Right atrium auricular region (tissue), 2 donors: ENCODE measurements at regions not wholly inside any gene's neighbourhood (a gene's known extent, or its start where the extent isn't known, plus 50 kb on each side); places are given as distances from the start of the nearest gene placed in this dataset.
"Not testable (repeated sequence)": the region's sequence is repeated elsewhere in the genome, so short reads cannot be mapped to it uniquely, and the experiment has no call there.

Source experiments
- DNase-seq: peaks from one replicate; pipeline ENCODE4 v3.0.0-alpha.2; 2019; ENCODE audit warnings: low spot score
- H3K27ac ChIP-seq, 2 donors: fragments of 200-600 bp; sonication (generic); 1 replicate in 1 of 2; 2 replicates in 1 of 2; pipeline ENCODE4 v1.5.1; 2016 to 2019
- H3K27me3 ChIP-seq, 2 donors: fragments of 200-600 bp; sonication (generic); one replicate each; pipeline versions ENCODE4 v1.5.1 to v1.6.0; 2017 to 2019
- H3K36me3 ChIP-seq: fragments of 200-600 bp; sonication (generic); one replicate; pipeline ENCODE4 v1.5.1; 2016
- H3K4me1 ChIP-seq, 2 donors: fragments of 200-600 bp; sonication (generic); one replicate each; pipeline versions ENCODE4 v1.5.1 to v1.6.0; 2017 to 2019
- H3K4me3 ChIP-seq, 2 donors: fragments of 200-600 bp; sonication (generic); 1 replicate in 1 of 2; 2 replicates in 1 of 2; pipeline ENCODE4 v1.5.1; 2017 to 2019; ENCODE audit warnings: mild to moderate bottlenecking in 1 of 2, moderate library complexity in 1 of 2
- H3K9me3 ChIP-seq, 2 donors: fragments of 200-600 bp; sonication (generic); one replicate each; pipeline ENCODE4 v1.5.1; 2019
- CTCF ChIP-seq, 2 donors: fragments of 200-600 bp; sonication (generic); IDR thresholded peaks; one replicate each; pipeline ENCODE4 v1.5.1; 2019; ENCODE audit warnings: antibody characterized with exemption in 2 of 2

GRCh38 chr1:30001011-30001731 is 722.2 kb downstream of the MATN1 start:
- DNase-seq, result no peak

GRCh38 chr1:30000266-30000665 is 723.1 kb downstream of the MATN1 start:
- no peaks in the 10 kb centered on the region for H3K9me3 ChIP-seq
- H3K36me3 ChIP-seq, result no peaks in the 10 kb centered on the region
- TF ChIP-seq CTCF (IDR thresholded peaks at IDR 0.05), result no peak
- no peak overlapping the region for H3K4me3 ChIP-seq
- no peak for DNase-seq
- H3K27me3 ChIP-seq, result no peaks in the 10 kb centered on the region
- H3K4me1 ChIP-seq, result no peaks in the 10 kb centered on the region
- no peak overlapping the region for H3K27ac ChIP-seq

More at GRCh38 chr1:30001011-30001731, 722.2 kb downstream of the MATN1 start:
- no peak for TF ChIP-seq CTCF (IDR thresholded peaks at IDR 0.05)
- Histone ChIP-seq H3K4me1 (no peaks in the 10 kb centered on the region), H3K36me3 (no peaks in the 10 kb centered on the region), H3K27ac (no peak overlapping the region), H3K4me3 (no peak overlapping the region), H3K9me3 (no peaks in the 10 kb centered on the region), H3K27me3 (no peaks in the 10 kb centered on the region)

GRCh38 chr1:29999595-29999994 is 723.8 kb downstream of the MATN1 start:
- no peak for DNase-seq
- H3K27ac ChIP-seq, result no peak overlapping the region
- H3K4me3 ChIP-seq, result no peak overlapping the region
- no peak for TF ChIP-seq CTCF (IDR thresholded peaks at IDR 0.05)
- no peaks in the 10 kb centered on the region for H3K27me3 ChIP-seq
- H3K4me1 ChIP-seq, result no peaks in the 10 kb centered on the region
- no peaks in the 10 kb centered on the region for H3K36me3 ChIP-seq
- peaks cover 0 to 5% of the 10 kb centered on the region in 2 donors for H3K9me3 ChIP-seq

- H3K36me3 ChIP-seq, result no peaks in the 10 kb centered on the region
- no peaks in the 10 kb centered on the region for H3K27me3 ChIP-seq
- no peak for DNase-seq
- H3K27ac ChIP-seq, result no peak overlapping the region
- H3K4me3 ChIP-seq, result no peak overlapping the region
- peaks cover 0 to 14% of the 10 kb centered on the region in 2 donors for H3K9me3 ChIP-seq
- TF ChIP-seq CTCF (IDR thresholded peaks at IDR 0.05), result no peak
- no peaks in the 10 kb centered on the region for H3K4me1 ChIP-seq
Observed at GRCh38 chr1:29998686-29999085, 724.7 kb downstream of the MATN1 start.

GRCh38 chr1:29997818-29998217 is 725.6 kb downstream of the MATN1 start:
- H3K27ac ChIP-seq, H3K27me3 ChIP-seq, H3K4me1 ChIP-seq, DNase-seq, H3K36me3 ChIP-seq, H3K4me3 ChIP-seq: not testable (repeated sequence)
- H3K9me3 ChIP-seq, result peaks cover 0 to 22% of the 10 kb centered on the region in 2 donors

GRCh38 chr1:29993950-29994349 is 729.4 kb downstream of the MATN1 start:
- Histone ChIP-seq H3K27me3 (no peaks in the 10 kb centered on the region), H3K4me1 (no peaks in the 10 kb centered on the region), H3K4me3 (no peak overlapping the region), H3K9me3 (peaks cover 0 to 23% of the 10 kb centered on the region in 2 donors), H3K27ac (no peak overlapping the region), H3K36me3 (no peaks in the 10 kb centered on the region)
- no peak for TF ChIP-seq CTCF (IDR thresholded peaks at IDR 0.05)
- DNase-seq, result no peak
